Left renal pelvis (tissue), 4 donors: ENCODE measurements at regions not wholly inside any gene's neighbourhood (a gene's known extent, or its start where the extent isn't known, plus 50 kb on each side); places are given as distances from the start of the nearest gene placed in this dataset.

ENCODE experiments used
- DNase-seq, 4 donors: peaks; one replicate each; pipeline ENCODE4 v3.0.0-alpha.2; 2013; ENCODE audit warnings: low read depth in 4 of 4, low spot score in 3 of 4

DNA sequence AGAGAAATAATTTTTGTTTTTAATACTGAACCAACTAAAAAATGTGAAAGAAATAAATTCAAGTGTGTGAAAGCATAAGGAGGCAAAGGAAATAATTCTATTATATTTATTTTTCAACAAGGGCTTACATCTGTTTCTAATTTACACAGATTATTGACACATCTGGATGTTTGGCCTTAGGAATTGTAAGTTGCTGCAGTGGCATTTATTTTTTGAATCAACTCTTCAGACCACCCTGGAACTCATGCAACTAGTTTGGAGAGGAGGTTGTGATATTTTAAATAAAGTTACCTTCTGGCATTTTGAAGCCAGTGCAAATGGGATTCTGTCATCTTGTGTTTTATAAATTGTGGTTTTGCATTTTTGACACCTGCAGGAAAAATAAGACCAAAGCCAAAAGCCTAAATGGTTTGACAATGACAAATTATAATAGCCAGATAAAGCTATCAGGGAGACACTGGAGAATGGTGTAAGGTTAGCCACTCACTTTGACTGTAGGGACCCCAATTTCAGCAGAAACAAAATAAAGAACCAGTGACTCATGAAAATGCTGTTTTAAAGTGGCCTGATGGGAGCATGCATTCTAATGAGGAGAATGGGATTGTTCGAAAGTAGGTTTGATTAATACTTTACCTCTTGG, 192.9 kb downstream of the KLF5 start:
- no peak for DNase-seq

DNA sequence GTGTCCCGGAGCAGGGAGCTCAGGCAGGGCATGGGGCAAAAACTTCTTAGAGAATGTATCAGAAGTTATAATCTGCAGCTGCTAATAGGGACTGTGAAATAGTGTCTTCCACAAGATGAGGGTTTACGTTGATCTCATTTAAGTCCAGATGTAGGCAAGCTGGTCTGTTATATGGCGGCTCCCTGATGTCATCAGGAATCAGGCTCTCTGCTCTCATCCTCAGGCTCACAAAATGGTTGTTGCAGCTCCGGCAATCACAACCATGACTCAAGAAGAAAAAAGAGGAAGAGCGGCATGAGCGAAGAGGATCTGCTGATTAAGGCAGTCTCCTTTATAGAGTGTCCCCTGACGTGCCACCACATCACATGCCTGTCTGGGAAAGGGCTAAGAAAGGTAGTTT, 191.3 kb downstream of the KLF5 start:
- DNase-seq, result no peak

DNA sequence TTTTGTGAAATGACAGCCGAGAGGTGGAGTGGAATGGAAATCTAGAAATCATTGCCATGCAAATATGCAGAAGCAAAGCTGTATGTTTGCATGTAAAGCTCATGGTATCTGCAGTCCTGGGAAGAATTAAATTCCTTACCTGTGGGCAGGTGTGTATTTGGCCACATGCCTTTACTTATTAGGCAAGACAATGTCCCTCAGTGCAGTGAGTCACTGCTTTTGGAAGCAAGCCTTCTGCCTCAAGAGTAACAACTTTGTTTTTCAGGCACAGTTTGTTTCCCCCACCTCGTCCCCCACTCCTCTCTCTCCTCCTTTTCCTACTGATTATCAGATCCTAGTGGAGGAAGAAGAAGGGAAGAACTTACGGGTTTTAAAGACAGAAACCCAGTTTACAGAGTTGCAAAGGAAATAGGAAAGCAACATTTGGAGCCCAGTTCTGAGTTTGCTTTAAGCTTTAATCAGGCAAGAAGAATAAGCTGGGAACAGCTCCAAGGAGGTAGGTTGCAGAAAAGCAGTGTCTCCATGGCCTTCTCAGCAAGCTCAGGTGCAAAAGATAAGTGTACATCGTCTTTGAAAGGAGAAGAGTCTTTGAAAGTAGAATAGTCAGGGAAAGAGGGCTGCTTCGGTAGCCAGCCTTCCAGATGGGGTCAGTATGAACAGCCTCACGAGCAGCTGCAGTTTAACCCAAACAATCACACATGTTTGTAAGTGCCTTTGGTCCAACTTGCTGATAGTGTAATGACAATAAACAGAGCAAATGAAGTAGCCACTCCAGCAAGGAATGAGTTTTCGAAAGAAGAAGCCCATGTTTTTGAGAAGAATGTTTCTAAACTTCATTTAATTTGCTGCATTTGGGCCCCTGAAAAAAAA, 190.1 kb downstream of the KLF5 start:
- DNase-seq, result no peak

DNA sequence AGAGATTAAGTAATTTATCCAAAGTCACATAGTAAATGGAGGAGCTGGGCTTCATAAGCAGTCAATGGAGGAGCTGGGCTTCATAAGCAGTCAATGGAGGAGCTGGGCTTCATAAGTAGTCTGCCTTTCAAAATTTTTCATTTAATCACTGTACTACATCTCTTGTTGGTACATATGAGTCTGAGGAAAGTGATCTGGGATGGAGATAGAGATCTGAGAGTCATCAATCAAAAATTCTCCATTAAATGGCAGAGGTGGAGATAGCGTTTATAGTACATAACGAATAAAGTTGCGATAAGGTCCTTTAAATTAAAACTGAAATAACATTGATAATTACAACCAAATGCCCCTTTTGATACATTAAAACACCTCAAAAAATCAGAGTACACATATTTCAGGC, 189.3 kb downstream of the KLF5 start:
- DNase-seq, result no peak

DNA sequence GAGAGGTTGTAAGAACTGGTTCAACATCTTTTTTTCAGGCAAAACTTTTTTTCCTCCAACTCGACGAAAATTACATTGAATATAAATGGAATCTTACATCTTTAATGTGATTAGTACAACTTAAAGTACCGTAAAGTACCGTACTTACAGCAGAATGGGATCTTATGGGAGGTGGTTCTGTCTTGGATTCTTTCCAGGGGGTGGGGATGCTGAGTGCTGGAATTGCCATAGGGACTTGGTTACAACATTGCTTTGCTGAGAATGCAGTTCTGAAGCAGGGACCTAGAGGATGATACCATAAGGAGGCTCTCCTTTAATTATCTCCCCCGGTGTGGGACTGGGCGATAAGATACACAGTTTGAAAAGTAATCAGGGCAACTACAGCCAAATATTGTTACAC, 186.4 kb downstream of the KLF5 start:
- DNase-seq, result no peak

DNA sequence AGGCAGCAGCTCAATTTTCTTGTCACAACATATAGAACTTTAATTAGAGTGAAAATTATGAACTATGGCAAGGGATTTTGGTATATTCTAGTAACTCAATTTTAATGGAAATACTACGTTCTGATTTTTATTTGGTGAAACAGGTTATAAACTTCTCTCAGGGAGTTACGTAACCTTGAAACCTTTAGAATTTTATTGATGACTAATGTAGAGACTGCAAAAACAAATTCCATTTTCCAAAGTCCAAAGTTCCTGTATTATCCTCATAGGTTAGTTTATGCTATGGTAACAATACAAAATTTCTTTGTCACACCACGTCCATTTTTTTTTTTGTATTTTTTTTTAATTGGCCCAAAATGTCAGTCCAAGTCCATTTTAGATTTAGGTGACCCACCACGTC, 185.7 kb downstream of the KLF5 start:
- no peak for DNase-seq

DNA sequence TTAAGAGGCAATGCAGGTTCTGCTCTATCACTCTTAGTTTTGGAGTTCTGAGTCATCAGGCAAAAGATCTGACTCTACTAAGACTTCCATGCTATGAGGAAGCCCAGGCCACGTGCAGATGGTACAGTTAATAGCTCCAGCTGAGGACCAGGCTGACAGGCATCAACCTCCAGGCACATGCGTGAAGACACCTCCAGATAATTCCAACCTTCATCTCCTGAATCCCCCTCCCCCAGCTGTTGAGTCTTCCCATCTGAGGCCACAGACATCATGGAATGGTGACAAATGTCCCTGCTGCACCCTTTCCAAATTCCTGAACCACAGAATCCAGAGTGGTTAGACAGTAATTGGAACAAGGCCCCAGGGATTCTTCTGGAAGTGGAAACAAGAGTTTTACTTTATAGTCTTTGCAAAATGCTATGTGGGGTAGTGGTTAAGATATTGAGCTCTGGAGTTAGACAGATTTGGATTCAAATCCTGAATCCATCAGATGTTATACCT, 183.8 kb downstream of the KLF5 start:
- DNase-seq, result no peak

DNA sequence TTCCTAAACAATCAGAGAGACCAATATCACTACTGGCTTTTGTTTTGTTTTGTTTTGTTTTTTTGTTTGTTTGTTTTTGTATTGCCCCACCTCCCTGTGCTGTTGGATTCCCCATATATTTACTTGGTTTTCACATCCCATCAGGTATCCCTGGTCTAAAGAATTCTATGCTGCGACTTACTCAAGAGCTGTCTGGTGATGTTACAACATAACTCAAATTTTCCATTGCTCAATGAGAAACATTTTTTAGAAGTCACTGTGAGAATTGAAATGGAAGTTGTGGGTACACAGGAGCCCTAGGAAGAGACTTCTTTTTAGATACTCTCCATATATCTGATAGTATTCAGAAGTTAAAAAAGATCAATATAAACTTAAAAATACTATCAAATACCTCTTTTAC, 181.4 kb downstream of the KLF5 start:
- no peak for DNase-seq

DNA sequence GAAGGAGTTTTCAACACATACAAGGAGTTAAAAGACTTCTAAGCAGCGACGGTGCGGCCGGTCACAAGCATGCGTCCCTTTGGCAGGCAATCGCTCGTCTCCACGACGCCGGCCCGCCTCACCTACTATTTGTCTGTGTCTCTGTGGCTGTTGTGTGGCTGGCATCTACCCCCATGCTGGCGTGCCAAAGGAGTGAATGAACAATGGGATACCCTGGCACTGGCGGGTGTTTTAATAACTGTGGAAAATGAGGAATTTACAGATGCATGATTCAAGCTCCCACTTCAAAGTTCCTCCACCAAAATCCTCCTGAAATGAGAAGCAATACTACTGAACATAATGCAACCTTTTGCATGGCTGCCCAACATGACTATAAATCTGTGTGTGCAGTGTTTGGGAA, 176.6 kb downstream of the KLF5 start:
- DNase-seq, result no peak

DNA sequence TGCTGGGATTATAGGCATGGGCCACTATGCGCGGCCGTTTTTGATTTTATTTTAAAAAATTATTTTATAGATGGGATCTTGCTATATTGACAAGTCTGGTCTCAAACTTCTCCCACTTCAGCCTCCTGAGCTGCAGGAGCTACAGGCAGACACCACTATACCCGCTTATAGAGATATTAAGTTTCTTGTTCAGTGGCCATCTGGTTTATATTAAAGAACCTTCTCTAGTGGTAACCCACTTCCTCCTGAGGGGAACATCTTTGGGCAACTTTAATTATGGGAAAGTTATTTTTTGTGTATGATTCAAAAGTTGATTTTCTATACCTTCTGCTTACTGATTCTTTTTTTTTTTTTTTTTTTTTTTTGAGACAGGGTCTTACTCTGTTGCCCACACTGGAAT, 172.7 kb downstream of the KLF5 start:
- DNase-seq, result no peak

DNA sequence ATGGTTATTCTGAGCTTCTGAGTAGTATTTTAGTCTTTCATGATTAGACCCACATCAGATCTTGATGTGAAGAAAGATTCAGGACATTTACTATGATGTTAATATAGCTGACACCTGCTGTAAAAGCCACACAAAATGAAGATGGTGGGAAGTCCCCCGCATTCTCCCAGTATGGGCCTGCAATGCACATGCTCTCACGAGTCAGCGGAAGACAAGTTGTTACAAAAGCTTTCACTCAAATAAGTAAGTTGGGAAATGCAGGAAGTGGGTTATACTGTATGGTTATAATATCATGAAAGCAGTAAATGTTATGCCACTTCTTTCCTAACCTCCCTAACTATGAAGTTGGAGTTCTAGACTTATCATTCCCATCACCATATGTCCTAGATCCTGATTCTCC, 171.9 kb downstream of the KLF5 start:
- DNase-seq, result no peak

DNA sequence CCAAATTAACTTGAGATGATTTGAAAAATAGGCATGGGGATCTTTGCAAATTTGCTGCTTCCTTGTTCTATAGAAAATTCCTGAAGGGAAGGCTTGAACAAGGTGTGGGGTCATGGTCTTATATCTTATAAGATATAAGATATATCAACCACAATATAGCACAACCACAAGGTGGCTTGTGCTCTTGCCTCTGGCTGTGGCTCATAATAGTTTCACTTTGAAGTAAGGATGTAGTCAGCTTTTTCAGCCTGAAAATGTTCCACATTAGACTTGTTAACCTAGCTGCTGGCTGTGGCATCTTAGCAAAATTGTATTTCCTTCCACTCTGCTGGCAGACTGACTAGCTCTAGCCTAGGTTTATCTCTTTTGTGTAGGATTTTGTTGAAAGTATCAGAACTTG, 169.7 kb downstream of the KLF5 start:
- no peak for DNase-seq

DNA sequence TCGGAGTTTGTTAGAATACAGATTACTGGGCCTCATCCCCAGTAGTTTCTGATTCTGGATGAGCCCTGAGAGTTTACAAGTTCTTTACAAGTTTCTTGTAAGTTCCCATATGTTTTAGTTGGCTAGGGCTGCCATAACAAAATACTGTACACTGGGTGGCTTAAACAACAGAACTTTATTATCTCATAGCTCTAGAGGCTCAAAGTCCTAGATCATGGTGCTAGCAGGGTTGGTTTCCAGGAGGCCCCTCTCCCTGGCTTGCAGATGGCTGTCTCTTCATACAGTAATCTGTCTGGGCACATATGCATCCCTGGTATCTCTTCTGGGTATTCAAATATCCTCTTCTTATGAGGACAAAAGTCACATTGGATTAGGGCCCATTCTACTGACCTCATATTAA, 167.2 kb downstream of the KLF5 start:
- no peak for DNase-seq

DNA sequence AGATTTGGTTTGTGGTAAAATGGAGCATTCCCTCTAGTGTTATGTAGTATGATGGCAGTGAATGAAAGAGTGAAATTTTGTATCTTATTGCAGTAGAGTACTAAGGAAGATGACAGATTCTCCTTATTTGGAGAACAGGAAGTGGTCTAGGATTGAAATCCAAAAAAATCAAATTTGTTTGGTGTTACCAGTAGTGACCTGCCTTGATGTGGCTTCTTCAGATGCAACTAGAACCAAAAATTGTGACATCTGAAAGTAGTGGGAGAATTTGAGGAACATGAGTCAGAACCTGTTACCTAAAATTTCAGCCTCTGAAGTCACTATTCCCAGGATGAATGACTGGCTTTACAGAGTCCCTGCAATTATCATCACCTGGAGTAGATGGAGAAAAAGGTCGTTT, 165.9 kb downstream of the KLF5 start:
- DNase-seq, result no peak

DNA sequence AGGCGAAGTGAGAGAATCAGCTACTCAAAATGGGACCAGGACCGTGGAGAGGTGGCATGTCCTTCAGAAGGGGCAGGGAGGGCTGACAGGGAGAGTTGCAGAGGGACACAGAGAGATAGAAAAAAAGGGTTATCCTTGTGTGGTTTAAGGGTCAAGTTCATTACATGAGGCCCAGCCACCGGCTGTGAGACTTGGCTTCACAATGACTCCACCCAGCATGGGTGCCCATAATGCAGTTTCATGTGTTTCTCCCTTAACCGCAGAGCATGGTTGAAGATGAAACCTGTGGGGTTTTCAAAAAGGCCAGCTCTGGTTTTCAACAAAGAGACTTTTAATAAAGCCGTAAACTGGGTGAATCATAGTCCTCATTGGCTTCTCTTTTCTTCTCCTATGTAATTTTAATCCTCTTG, 164.6 kb downstream of the KLF5 start:
- DNase-seq, result no peak

DNA sequence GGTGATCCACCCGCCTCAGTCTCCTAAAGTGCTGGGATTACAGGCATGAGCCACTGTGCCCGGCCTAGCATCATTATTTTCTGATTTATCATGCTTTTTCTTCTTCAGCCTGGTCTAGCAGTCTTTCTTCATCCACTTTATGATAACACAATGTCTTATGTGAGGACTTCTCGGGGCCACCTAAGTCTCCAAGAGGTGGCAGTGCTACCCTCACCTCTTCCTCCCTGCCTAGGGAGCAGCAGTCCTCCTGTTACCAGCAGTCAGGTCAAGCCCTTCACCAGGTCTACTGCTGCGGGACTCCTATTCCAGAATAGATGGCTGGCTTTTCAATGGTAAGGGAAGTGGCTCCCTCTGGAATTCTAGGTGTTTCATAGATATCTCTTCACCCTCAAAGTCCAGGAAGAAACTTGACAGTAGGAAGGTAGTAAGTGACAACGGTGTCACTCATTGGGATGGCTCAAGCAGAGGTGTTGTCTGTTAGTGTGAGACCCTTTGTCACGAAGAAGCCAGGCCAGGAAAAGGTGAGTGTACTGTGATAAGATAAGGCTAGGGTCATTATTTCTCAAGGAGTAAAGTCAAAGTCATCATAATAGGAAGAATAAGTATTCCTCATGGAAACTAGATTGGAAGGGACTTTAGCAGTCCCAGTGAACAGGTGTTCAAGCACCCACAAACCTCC, 164.0 kb downstream of the KLF5 start:
- DNase-seq, result no peak

DNA sequence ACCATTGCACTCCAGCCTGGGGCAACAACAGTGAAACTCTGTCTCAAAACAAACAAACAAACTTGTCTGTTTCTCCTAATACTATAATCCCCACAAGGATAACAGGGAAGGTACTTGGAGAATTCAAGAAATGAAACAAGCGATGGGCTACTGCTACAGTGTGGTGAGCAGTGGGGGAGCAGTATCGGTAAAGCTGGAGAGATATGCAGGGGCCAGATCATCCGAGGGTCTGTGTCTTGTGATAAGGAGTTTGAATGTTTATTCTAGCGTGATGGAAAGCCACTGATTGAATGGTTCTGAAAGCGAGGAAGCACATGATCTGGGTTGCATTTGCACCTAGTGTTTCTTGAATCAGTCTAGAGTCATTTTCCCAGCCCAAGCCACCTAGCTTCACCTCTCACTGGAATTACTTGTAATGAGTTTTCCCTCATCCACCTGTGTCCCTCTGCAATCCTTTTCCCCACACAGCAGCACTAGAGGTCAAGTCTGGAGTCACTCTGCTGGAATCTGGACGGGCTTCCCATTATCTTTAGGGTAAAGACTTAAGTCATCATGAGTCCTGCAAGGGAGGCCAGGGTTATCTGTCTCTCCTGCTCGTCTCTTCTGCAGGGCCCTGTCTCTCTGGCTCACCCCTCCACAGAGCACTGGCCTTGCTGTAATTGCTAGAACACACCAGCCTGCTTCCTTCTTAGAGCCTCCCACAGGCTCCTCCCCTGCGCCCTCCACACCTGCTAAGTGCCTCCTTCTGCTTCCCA, 162.3 kb downstream of the KLF5 start:
- DNase-seq, result no peak

DNA sequence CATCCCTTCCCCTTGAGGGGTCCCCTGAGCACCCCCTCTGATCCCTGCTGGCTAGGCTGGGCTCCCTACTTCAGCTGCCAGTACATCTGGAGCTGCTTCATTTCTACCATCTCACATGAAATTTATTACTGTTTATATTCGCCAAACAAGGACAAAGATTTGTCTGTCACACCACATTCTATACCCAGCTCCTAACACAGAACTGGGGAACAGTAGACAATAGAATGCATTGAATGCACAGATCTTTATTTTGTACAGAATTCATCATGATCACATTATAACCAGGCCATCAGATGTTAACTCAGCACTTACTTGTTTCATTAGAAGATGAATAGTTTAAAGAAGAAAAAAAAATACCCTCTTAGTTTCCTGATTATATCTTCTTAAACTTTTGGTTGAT, 159.4 kb downstream of the KLF5 start:
- no peak for DNase-seq

DNA sequence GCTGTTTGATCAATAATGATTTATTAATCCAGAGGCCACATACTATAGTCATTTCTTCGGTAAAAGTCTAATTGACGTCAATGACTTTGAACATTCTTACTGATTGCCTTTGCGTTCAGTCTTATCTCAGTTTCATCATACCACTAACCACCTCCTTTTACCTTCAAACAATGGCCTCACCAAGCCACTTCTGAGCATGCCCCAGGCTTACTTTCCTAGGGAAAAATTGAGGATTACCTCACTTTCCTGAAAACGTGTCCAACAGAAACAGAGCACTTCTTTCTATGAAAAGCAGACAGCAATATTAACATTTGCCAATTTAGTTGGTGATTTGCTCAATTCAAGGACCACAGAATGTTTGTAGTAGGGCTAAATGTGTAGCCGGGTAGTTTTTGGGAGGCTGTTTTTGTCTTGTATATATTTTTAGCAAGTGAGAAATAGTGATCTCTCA, 157.6 kb downstream of the KLF5 start:
- no peak for DNase-seq

DNA sequence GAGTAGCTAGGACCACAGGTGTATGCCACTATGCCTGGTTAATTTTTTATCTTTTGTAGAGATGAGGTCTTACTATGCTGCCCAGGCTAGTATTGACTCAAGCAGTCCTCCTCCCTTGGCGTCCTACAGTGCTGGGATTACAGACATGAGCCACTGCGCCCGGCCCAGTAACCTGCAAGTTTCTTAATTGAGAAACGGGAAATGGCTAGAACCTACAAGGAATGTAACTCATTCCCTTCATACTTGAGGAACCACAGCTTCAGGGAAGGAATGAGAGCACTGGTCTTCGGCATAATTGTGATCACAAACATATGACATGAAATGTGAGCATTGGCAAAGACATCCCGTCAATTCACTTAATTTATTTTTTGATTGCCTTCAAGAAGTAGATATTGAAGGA, 157.0 kb downstream of the KLF5 start:
- DNase-seq, result no peak

DNA sequence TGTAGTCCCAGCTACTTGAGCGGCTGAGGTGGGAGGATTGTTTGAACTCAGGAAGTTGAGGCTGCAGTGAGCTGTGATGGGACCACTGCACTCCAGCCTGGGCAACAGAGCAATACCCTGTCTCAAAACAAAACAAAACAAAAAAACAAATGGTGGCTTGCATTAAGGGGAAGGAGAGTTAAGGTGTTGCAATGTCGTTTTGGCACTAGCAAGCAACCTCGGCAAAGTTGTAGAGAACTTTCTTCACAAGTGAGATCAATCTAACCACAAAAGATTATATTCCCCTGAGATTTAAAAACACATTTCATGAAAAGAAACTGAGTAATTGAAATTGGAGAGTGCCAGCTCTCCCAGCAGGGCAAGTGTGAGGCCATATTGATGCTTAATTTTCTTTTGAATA, 153.7 kb downstream of the KLF5 start:
- DNase-seq, result no peak
